ENCODE measurements at regions not wholly inside any gene's neighbourhood (a gene's known extent, or its start where the extent isn't known, plus 50 kb on each side); places are given as distances from the start of the nearest gene placed in this dataset.

GRCh38 chr2:3115301-3116042 is 262.1 kb downstream of the EIPR1 start:
- Histone ChIP-seq H3K36me3 (no peaks in the 10 kb centered on the region), H3K27me3 (replicated peaks; ENCODE audit: insufficient read depth) (no peaks in the 10 kb centered on the region), H3K27ac (no peak overlapping the region), H3K4me3 (no peak overlapping the region), H3K9me3 (peaks cover 4% of the 10 kb centered on the region), H3K4me1 (ENCODE audit: control insufficient read depth in 1 of 2, low read depth in 2 of 2) (no peaks in the 10 kb centered on the region)
- TF ChIP-seq CTCF (IDR thresholded peaks at IDR 0.05) = no peak
- ATAC-seq (ENCODE audit: insufficient number of reproducible peaks, low FRiP score, low read depth) (no peak), DNase-seq (ENCODE audit: low spot score) (no peak)

- ATAC-seq (ENCODE audit: insufficient number of reproducible peaks, low FRiP score, low read depth) (no peak), DNase-seq (ENCODE audit: low spot score) (no peak)
- Histone ChIP-seq H3K36me3 (no peaks in the 10 kb centered on the region), H3K27me3 (replicated peaks; ENCODE audit: insufficient read depth) (no peaks in the 10 kb centered on the region), H3K27ac (no peak overlapping the region), H3K4me1 (ENCODE audit: control insufficient read depth in 1 of 2, low read depth in 2 of 2) (no peaks in the 10 kb centered on the region), H3K9me3 (no peaks in the 10 kb centered on the region), H3K4me3 (no peak overlapping the region)
- no peak for TF ChIP-seq CTCF (IDR thresholded peaks at IDR 0.05)
These were observed 263.0 kb downstream of the EIPR1 start for GRCh38 chr2:3114406-3115185.

GRCh38 chr2:3113769-3114168 is 263.8 kb downstream of the EIPR1 start:
- no peak for ATAC-seq (ENCODE audit: insufficient number of reproducible peaks, low FRiP score, low read depth)
- DNase-seq (ENCODE audit: low spot score) = no peak

GRCh38 chr2:3113122-3113521 is 264.5 kb downstream of the EIPR1 start:
- DNase-seq (ENCODE audit: low spot score) (no peak), ATAC-seq (ENCODE audit: insufficient number of reproducible peaks, low FRiP score, low read depth) (no peak)
- no peak for TF ChIP-seq CTCF (IDR thresholded peaks at IDR 0.05)
- H3K4me1 ChIP-seq (ENCODE audit: control insufficient read depth in 1 of 2, low read depth in 2 of 2) = no peaks in the 10 kb centered on the region
- H3K36me3 ChIP-seq = no peaks in the 10 kb centered on the region
- H3K27ac ChIP-seq = no peak overlapping the region
- no peaks in the 10 kb centered on the region for H3K9me3 ChIP-seq
- H3K4me3 ChIP-seq = no peak overlapping the region
- no peaks in the 10 kb centered on the region for H3K27me3 ChIP-seq (replicated peaks; ENCODE audit: insufficient read depth)

More at GRCh38 chr2:3113769-3114168, 263.8 kb downstream of the EIPR1 start:
- no peak overlapping the region for H3K27ac ChIP-seq
- H3K9me3 ChIP-seq = no peaks in the 10 kb centered on the region
- H3K4me1 ChIP-seq (ENCODE audit: control insufficient read depth in 1 of 2, low read depth in 2 of 2) = no peaks in the 10 kb centered on the region
- H3K36me3 ChIP-seq = no peaks in the 10 kb centered on the region
- no peaks in the 10 kb centered on the region for H3K27me3 ChIP-seq (replicated peaks; ENCODE audit: insufficient read depth)
- no peak overlapping the region for H3K4me3 ChIP-seq
- TF ChIP-seq CTCF (IDR thresholded peaks at IDR 0.05) = no peak

- no peak overlapping the region for H3K27ac ChIP-seq
- no peaks in the 10 kb centered on the region for H3K4me1 ChIP-seq (ENCODE audit: control insufficient read depth in 1 of 2, low read depth in 2 of 2)
- no peaks in the 10 kb centered on the region for H3K27me3 ChIP-seq (replicated peaks; ENCODE audit: insufficient read depth)
- H3K9me3 ChIP-seq = no peaks in the 10 kb centered on the region
- ATAC-seq (ENCODE audit: insufficient number of reproducible peaks, low FRiP score, low read depth) = no peak
- TF ChIP-seq CTCF (IDR thresholded peaks at IDR 0.05) = no peak
- DNase-seq (ENCODE audit: low spot score) = no peak
- no peaks in the 10 kb centered on the region for H3K36me3 ChIP-seq
- no peak overlapping the region for H3K4me3 ChIP-seq
These were observed 265.1 kb downstream of the EIPR1 start for GRCh38 chr2:3112553-3112952.
